A673 (cell line): ENCODE measurements at regions not wholly inside any gene's neighbourhood (a gene's known extent, or its start where the extent isn't known, plus 50 kb on each side); places are given as distances from the start of the nearest gene placed in this dataset.

Experiments
- EZH2 ChIP-seq: fragments of 200-600 bp; sonication (generic); IDR thresholded peaks from 2 replicates; pipeline ENCODE4 v1.6.1; 2017; ENCODE audit warnings: borderline replicate concordance, low read depth, mild to moderate bottlenecking, mixed read lengths, antibody characterized with exemption, low read length; ENCODE audit not compliant: poor library complexity, severe bottlenecking
- TF ChIP-seq, protein P1 (sequence below): fragments of 300-800, 200-600 bp; sonication (generic); conservative IDR thresholded peaks from 2 replicates; pipeline ENCODE4 v1.5.1; 2017; ENCODE audit warnings: low read depth, mild to moderate bottlenecking, antibody characterized with exemption, low read length, moderate library complexity, mixed read lengths

DNA sequence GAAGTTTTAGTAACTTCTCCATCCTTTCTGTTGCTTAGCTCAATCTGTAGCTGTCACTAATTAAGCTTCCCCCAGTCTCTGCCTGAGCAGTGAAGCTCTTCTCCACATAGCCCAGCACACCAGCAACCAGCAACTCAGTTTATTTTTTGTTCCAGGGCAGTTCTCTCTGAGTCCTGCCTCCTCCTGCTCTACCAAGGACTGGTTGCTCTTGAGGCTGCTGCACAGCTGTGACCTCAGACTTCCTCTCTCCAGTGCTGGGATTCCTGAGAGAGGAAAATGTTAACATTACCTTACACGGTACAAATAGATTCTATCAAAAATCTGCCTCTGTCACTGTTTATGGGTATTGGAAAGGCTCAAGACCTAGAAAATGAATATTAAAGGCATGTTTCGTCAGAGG, 294.7 kb downstream of the OXSM start:
- TF ChIP-seq, protein P1, sequence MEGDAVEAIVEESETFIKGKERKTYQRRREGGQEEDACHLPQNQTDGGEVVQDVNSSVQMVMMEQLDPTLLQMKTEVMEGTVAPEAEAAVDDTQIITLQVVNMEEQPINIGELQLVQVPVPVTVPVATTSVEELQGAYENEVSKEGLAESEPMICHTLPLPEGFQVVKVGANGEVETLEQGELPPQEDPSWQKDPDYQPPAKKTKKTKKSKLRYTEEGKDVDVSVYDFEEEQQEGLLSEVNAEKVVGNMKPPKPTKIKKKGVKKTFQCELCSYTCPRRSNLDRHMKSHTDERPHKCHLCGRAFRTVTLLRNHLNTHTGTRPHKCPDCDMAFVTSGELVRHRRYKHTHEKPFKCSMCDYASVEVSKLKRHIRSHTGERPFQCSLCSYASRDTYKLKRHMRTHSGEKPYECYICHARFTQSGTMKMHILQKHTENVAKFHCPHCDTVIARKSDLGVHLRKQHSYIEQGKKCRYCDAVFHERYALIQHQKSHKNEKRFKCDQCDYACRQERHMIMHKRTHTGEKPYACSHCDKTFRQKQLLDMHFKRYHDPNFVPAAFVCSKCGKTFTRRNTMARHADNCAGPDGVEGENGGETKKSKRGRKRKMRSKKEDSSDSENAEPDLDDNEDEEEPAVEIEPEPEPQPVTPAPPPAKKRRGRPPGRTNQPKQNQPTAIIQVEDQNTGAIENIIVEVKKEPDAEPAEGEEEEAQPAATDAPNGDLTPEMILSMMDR, result no peak
- TF ChIP-seq EZH2, result no peak
